OCI-LY7 (cell line): ENCODE measurements at regions not wholly inside any gene's neighbourhood (a gene's known extent, or its start where the extent isn't known, plus 50 kb on each side); places are given as distances from the start of the nearest gene placed in this dataset.

Experiments used
- EZH2phosphoT487 ChIP-seq: fragments of 200-600 bp; sonication (generic); IDR thresholded peaks from 2 replicates; pipeline ENCODE4 v1.6.1; 2018; ENCODE audit warnings: low read depth, borderline replicate concordance, mild to moderate bottlenecking, mixed run types, antibody characterized with exemption, low read length, moderate library complexity, mixed read lengths
- TF ChIP-seq, protein P1 (sequence below): fragments of 200-600 bp; sonication (generic); conservative IDR thresholded peaks from 2 replicates; pipeline ENCODE4 v1.5.1; 2014; ENCODE audit warnings: mild to moderate bottlenecking, antibody characterized with exemption, low read length, moderate library complexity, mixed read lengths

DNA sequence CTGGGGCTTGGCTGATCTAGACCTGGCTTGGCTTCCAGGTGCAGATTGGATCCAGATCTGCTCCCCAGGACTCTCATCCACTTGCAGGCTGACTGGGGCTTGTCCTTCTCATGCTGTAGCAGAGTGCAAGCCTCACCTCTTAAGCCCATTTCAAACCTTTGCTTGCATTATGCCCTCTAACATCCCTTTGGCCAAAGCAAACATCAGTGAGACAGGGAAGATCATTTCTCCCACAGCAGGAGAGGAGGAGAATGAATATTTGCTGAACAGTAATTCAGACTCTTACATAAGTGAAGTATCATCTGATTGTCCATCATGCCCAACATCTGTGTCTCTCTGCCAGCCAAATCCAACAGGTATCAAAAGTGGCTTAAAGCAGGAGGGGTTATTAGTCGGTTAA, 194.9 kb downstream of the C9orf152 start:
- TF ChIP-seq, protein P1, sequence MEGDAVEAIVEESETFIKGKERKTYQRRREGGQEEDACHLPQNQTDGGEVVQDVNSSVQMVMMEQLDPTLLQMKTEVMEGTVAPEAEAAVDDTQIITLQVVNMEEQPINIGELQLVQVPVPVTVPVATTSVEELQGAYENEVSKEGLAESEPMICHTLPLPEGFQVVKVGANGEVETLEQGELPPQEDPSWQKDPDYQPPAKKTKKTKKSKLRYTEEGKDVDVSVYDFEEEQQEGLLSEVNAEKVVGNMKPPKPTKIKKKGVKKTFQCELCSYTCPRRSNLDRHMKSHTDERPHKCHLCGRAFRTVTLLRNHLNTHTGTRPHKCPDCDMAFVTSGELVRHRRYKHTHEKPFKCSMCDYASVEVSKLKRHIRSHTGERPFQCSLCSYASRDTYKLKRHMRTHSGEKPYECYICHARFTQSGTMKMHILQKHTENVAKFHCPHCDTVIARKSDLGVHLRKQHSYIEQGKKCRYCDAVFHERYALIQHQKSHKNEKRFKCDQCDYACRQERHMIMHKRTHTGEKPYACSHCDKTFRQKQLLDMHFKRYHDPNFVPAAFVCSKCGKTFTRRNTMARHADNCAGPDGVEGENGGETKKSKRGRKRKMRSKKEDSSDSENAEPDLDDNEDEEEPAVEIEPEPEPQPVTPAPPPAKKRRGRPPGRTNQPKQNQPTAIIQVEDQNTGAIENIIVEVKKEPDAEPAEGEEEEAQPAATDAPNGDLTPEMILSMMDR, result no peak
- no peak for TF ChIP-seq EZH2phosphoT487
